H1 (cell line): ENCODE measurements at regions not wholly inside any gene's neighbourhood (a gene's known extent, or its start where the extent isn't known, plus 50 kb on each side); places are given as distances from the start of the nearest gene placed in this dataset.

ENCODE experiments used
- CTCF ChIA-PET: fragments of 300-600 bp; sonication (Branson Sonifier 250); formaldehyde crosslinking; loops from one replicate; lab custom pipeline; 2021; ENCODE audit not compliant: partially characterized antibody; lab: Charles Lee
- POLR2A ChIA-PET: fragments of 300-600 bp; sonication (Branson Sonifier 250); formaldehyde crosslinking; loops from one replicate; lab custom pipeline; 2021; ENCODE audit warnings: inconsistent platforms; ENCODE audit not compliant: partially characterized antibody; lab: Charles Lee
- DNase-seq, 2 experiments: peaks; one replicate each; pipeline versions ENCODE4 v3.0.0 to v3.0.0-alpha.2; 2010 to 2022; ENCODE audit warnings: low spot score in 2 of 2, low read depth in 1 of 2, mixed read lengths in 1 of 2
- FAIRE-seq: peaks from 2 replicates; lab custom pipeline; 2011; peaks lifted over from hg19 to GRCh38; lab: Jason Lieb, UNC
- H2AFZ ChIP-seq: 2 replicates; pipeline ENCODE4 v1.8.1; 2012; ENCODE audit warnings: low read length, inconsistent platforms
- H2AK5ac ChIP-seq: 2 replicates; pipeline ENCODE4 v1.6.1; 2013; ENCODE audit warnings: low read depth, low read length
- H2BK120ac ChIP-seq: replicated peaks from 2 replicates; pipeline ENCODE3; 2013; ENCODE audit warnings: low read depth, low read length, inconsistent platforms
- H2BK12ac ChIP-seq: 2 replicates; pipeline ENCODE4 v1.6.1; 2013; ENCODE audit warnings: low read depth, low read length
- H2BK15ac ChIP-seq: 2 replicates; pipeline ENCODE4 v1.6.1; 2013; ENCODE audit warnings: low read length
- H2BK20ac ChIP-seq: 2 replicates; pipeline ENCODE4 v1.6.1; 2013; ENCODE audit warnings: low read length
- H2BK5ac ChIP-seq: 2 replicates; pipeline ENCODE4 v1.6.1; 2013; ENCODE audit warnings: low read depth, low read length
- H3K14ac ChIP-seq: 2 replicates; pipeline ENCODE4 v1.6.1; 2013; ENCODE audit warnings: inconsistent platforms; ENCODE audit not compliant: insufficient read length
- H3K18ac ChIP-seq: 2 replicates; pipeline ENCODE4 v1.6.1; 2013; ENCODE audit warnings: low read length; ENCODE audit errors: extremely low read depth
- H3K23ac ChIP-seq: 2 replicates; pipeline ENCODE4 v1.6.1; 2013; ENCODE audit warnings: inconsistent platforms; ENCODE audit not compliant: insufficient read length
- H3K23me2 ChIP-seq: 2 replicates; pipeline ENCODE4 v1.6.1; 2013; ENCODE audit warnings: low read depth, low read length
- H3K27ac ChIP-seq: 2 replicates; pipeline ENCODE4 v1.6.1; 2011; ENCODE audit warnings: low read depth, low read length, inconsistent platforms
- H3K27me3 ChIP-seq, 4 experiments: replicated peaks in 1 of 4; 1 replicate in 1 of 4; 2 replicates in 3 of 4; pipeline versions ENCODE4 v1.6.1 to v1.8.1; 2011 to 2013; ENCODE audit warnings: low read length in 3 of 4, mild to moderate bottlenecking in 3 of 4, inconsistent platforms in 2 of 4, mixed read lengths in 2 of 4, moderate library complexity in 1 of 4; ENCODE audit not compliant: control insufficient read depth in 3 of 4, insufficient read depth in 3 of 4; ENCODE audit errors: extremely low read depth in 1 of 4
- H3K36me3 ChIP-seq, 4 experiments: 2 replicates each; pipeline versions ENCODE4 v1.6.1 to v1.8.1; 2011 to 2013; ENCODE audit warnings: mild to moderate bottlenecking in 4 of 4, low read length in 3 of 4, moderate library complexity in 2 of 4, control low read depth in 1 of 4, inconsistent platforms in 1 of 4; ENCODE audit not compliant: insufficient read depth in 4 of 4, control insufficient read depth in 2 of 4
- H3K4ac ChIP-seq: replicated peaks from 2 replicates; pipeline ENCODE3; 2013; ENCODE audit warnings: low read length, low read depth, mixed read lengths, inconsistent platforms; ENCODE audit not compliant: insufficient read length
- H3K4me1 ChIP-seq, 4 experiments: replicated peaks in 1 of 4; 1 replicate in 1 of 4; 2 replicates in 3 of 4; pipeline versions ENCODE4 v1.6.1 to v1.8.1; 2011 to 2013; ENCODE audit warnings: low read length in 3 of 4, inconsistent platforms in 2 of 4, mixed read lengths in 1 of 4; ENCODE audit not compliant: insufficient read depth in 4 of 4, control insufficient read depth in 3 of 4
- H3K4me2 ChIP-seq, 2 experiments: 2 replicates each; pipeline versions ENCODE4 v1.6.1 to v1.8.1; 2011 to 2013; ENCODE audit warnings: low read depth in 2 of 2, low read length in 2 of 2, control low read depth in 1 of 2, inconsistent platforms in 1 of 2, mild to moderate bottlenecking in 1 of 2; ENCODE audit not compliant: insufficient read depth in 1 of 2
- H3K4me3 ChIP-seq, 4 experiments: fragments of 200-600, 300-600 bp in 1 of 4; sonication (generic), shearing (Covaris generic), sonication (Bioruptor Twin) in 1 of 4; 2 replicates each; pipeline versions ENCODE4 v1.5.1 to v1.8.1; 2011 to 2016; ENCODE audit warnings: low read length in 4 of 4, low read depth in 3 of 4, control low read depth in 2 of 4, inconsistent platforms in 2 of 4, mild to moderate bottlenecking in 2 of 4, mixed read lengths in 1 of 4, moderate library complexity in 1 of 4; ENCODE audit not compliant: insufficient read depth in 2 of 4; ENCODE audit errors: extremely low read depth in 1 of 4
- H3K56ac ChIP-seq: replicated peaks from 2 replicates; pipeline ENCODE3; 2013; ENCODE audit warnings: low read depth, mild to moderate bottlenecking, mixed read lengths, low read length, inconsistent platforms; ENCODE audit not compliant: insufficient read length
- H3K79me1 ChIP-seq: 2 replicates; pipeline ENCODE4 v1.6.1; 2013; ENCODE audit warnings: low read depth, low read length, control low read depth
- H3K79me2 ChIP-seq, 2 experiments: 2 replicates each; pipeline versions ENCODE4 v1.6.1 to v1.8.1; 2012 to 2013; ENCODE audit warnings: low read length in 2 of 2, mild to moderate bottlenecking in 2 of 2, inconsistent platforms in 1 of 2; ENCODE audit not compliant: insufficient read depth in 2 of 2, control insufficient read depth in 1 of 2
- H3K9ac ChIP-seq, 4 experiments: replicated peaks in 1 of 4; 1 replicate in 1 of 4; 2 replicates in 3 of 4; pipeline versions ENCODE4 v1.6.1 to v1.8.1; 2011 to 2013; ENCODE audit warnings: low read depth in 3 of 4, low read length in 3 of 4, control low read depth in 2 of 4, mild to moderate bottlenecking in 2 of 4, moderate library complexity in 2 of 4, inconsistent platforms in 1 of 4; ENCODE audit errors: extremely low read depth in 1 of 4
- H3K9me3 ChIP-seq, 2 experiments: 2 replicates each; pipeline versions ENCODE4 v1.6.1 to v1.8.1; 2012 to 2013; ENCODE audit warnings: mild to moderate bottlenecking in 2 of 2, moderate library complexity in 2 of 2, control low read depth in 1 of 2, inconsistent platforms in 1 of 2, low read depth in 1 of 2, low read length in 1 of 2, mixed read lengths in 1 of 2; ENCODE audit not compliant: insufficient read depth in 2 of 2
- H4K20me1 ChIP-seq, 2 experiments: replicated peaks in 1 of 2; 2 replicates each; pipeline versions ENCODE3 to v1.8.1; 2011 to 2013; ENCODE audit warnings: inconsistent platforms in 2 of 2, low read length in 2 of 2, mild to moderate bottlenecking in 1 of 2; ENCODE audit not compliant: insufficient read depth in 2 of 2, control insufficient read depth in 1 of 2
- H4K5ac ChIP-seq: 2 replicates; pipeline ENCODE4 v1.6.1; 2013; ENCODE audit warnings: low read length, low read depth, mixed read lengths, inconsistent platforms; ENCODE audit not compliant: insufficient read length
- H4K8ac ChIP-seq: 2 replicates; pipeline ENCODE4 v1.8.0; 2013; ENCODE audit warnings: mild to moderate bottlenecking, moderate library complexity, low read length, inconsistent platforms; ENCODE audit not compliant: insufficient read depth; ENCODE audit errors: extremely low read depth
- H4K91ac ChIP-seq: replicated peaks from 2 replicates; pipeline ENCODE3; 2013; ENCODE audit warnings: low read length, mixed read lengths, inconsistent platforms; ENCODE audit not compliant: insufficient read length
- CHD2 ChIP-seq: IDR thresholded peaks from 2 replicates; pipeline ENCODE4 v1.6.1; 2012; ENCODE audit warnings: low read length, improper control_type of control experiment
- GTF2F1 ChIP-seq: IDR thresholded peaks from 2 replicates; pipeline ENCODE4 v1.6.1; 2012; ENCODE audit warnings: low read depth, low read length, improper control_type of control experiment, borderline replicate concordance
- HDAC6 ChIP-seq: IDR thresholded peaks from one replicate; pipeline ENCODE4 v1.7.1; 2012; ENCODE audit warnings: low read depth, mild to moderate bottlenecking, inconsistent platforms, low read length, moderate library complexity
- KDM1A ChIP-seq: fragments of 200-600, 300-600 bp; sonication (generic); IDR thresholded peaks from 2 replicates; pipeline ENCODE4 v1.7.1; 2016; ENCODE audit warnings: mild to moderate bottlenecking, low read length, borderline replicate concordance
- NANOG ChIP-seq: IDR thresholded peaks from 2 replicates; pipeline ENCODE4 v1.6.1; 2011; ENCODE audit warnings: low read length, low read depth, mild to moderate bottlenecking, inconsistent platforms; ENCODE audit not compliant: insufficient read depth, poor library complexity, severe bottlenecking
- PHF8 ChIP-seq: fragments of 200-600 bp; sonication (generic); conservative IDR thresholded peaks from 2 replicates; pipeline ENCODE4 v1.7.1; 2012; ENCODE audit warnings: low read depth, mild to moderate bottlenecking, inconsistent platforms, low read length, moderate library complexity
- POLR2AphosphoS5 ChIP-seq: IDR thresholded peaks from 2 replicates; pipeline ENCODE4 v1.6.1; 2011; ENCODE audit warnings: low read depth, low read length
- RBBP5 ChIP-seq: IDR thresholded peaks from 2 replicates; pipeline ENCODE4 v1.7.1; 2012; ENCODE audit warnings: low read depth, mild to moderate bottlenecking, inconsistent platforms, low read length, moderate library complexity, borderline replicate concordance
- SIX5 ChIP-seq: IDR thresholded peaks from 2 replicates; pipeline ENCODE4 v1.6.1; 2011; ENCODE audit warnings: mild to moderate bottlenecking, low read depth, low read length
- TEAD4 ChIP-seq: IDR thresholded peaks from 2 replicates; pipeline ENCODE4 v1.6.1; 2012; ENCODE audit warnings: low read depth, low read length, inconsistent platforms, mixed read lengths
- WGBS, 2 experiments: shearing (Covaris generic) in 1 of 2; methylation state at CpG; one replicate each; pipeline versions ENCODE4 v1.1.6 to v1.1.7; 2013 to 2015; ENCODE audit warnings: low lambda C conversion rate in 2 of 2, mixed read lengths in 2 of 2, inconsistent platforms in 1 of 2, low coverage in 1 of 2, missing lambda C conversion rate in 1 of 2; ENCODE audit not compliant: insufficient replicate concordance in 2 of 2, insufficient coverage in 1 of 2, insufficient read length in 1 of 2; ENCODE audit errors: extremely low coverage in 1 of 2, missing lambda C conversion rate in 1 of 2; 5-methylcytosine and 5-hydroxymethylcytosine counted together
- TF ChIP-seq, protein P1 (sequence below): IDR thresholded peaks from 2 replicates; pipeline ENCODE4 v1.6.1; 2012; ENCODE audit warnings: inconsistent platforms
- TF ChIP-seq, protein P2 (sequence below): IDR thresholded peaks from 2 replicates; pipeline ENCODE4 v1.6.1; 2012; ENCODE audit warnings: inconsistent platforms
- TF ChIP-seq, protein P3 (sequence below): IDR thresholded peaks from 2 replicates; pipeline ENCODE4 v1.6.1; 2011; ENCODE audit warnings: low read length, improper control_type of control experiment

DNA sequence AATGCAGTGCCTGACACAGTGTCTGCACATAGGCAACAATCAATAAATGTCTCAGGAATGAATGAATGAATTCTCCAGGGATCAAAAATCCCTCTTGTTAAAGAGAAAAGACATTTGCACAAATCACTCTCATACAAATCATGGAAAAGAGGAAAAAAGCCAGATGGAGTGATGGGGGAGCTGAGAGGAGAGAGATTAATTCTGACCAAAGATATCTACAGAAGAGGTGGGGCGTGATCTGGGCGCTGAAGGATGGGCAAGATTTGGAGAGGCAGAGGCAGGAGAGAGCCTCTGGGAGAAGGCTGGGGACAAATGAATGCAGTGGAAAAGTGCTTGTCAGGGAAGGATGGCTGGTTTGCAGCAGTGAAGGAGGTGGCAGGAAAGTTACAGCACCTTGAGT is 142.9 kb upstream of the BACH2 start:
- no peak overlapping the region for H2AK5ac ChIP-seq
- no peak overlapping the region for H4K5ac ChIP-seq
- H3K23ac ChIP-seq: no peak overlapping the region
- H4K20me1 ChIP-seq: no peaks in the 10 kb centered on the region
- no peaks in the 10 kb centered on the region for H3K36me3 ChIP-seq
- H2BK5ac ChIP-seq: no peak overlapping the region
- DNase-seq (no peak), FAIRE-seq (no peak)
- no peaks in the 10 kb centered on the region for H3K79me1 ChIP-seq
- H2BK12ac ChIP-seq: no peak overlapping the region; the same call in 1 of the 2 replicates
- no peak overlapping the region for H3K27ac ChIP-seq
- no peak overlapping the region for H3K4me2 ChIP-seq
- H3K4me1 ChIP-seq: peaks cover 0 to 33% (median 17%) of the 10 kb centered on the region in 4 experiments; a peak in 4 of 7 replicates
- H2BK20ac ChIP-seq: no peak overlapping the region
- H2AFZ ChIP-seq: no peak overlapping the region
- POLR2A ChIA-PET: no interaction called here
- no peak overlapping the region for H3K14ac ChIP-seq
- H3K56ac ChIP-seq: no peak overlapping the region
- no peak overlapping the region for H3K4me3 ChIP-seq
- H3K27me3 ChIP-seq: no peaks in the 10 kb centered on the region; a peak in 1 of 7 replicates
- no peak overlapping the region for H4K8ac ChIP-seq
- H3K4ac ChIP-seq: no peak overlapping the region
- TF ChIP-seq KDM1A (no peak), HDAC6 (no peak), GTF2F1 (no peak), TEAD4 (no peak), NANOG (no peak), RBBP5 (no peak), CHD2 (no peak), SIX5 (no peak), POLR2AphosphoS5 (no peak), PHF8 (no peak)
- TF ChIP-seq, protein P1, sequence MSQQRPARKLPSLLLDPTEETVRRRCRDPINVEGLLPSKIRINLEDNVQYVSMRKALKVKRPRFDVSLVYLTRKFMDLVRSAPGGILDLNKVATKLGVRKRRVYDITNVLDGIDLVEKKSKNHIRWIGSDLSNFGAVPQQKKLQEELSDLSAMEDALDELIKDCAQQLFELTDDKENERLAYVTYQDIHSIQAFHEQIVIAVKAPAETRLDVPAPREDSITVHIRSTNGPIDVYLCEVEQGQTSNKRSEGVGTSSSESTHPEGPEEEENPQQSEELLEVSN: no peak
- TF ChIP-seq, protein P2, sequence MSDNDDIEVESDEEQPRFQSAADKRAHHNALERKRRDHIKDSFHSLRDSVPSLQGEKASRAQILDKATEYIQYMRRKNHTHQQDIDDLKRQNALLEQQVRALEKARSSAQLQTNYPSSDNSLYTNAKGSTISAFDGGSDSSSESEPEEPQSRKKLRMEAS: no peak
- TF ChIP-seq, protein P3, sequence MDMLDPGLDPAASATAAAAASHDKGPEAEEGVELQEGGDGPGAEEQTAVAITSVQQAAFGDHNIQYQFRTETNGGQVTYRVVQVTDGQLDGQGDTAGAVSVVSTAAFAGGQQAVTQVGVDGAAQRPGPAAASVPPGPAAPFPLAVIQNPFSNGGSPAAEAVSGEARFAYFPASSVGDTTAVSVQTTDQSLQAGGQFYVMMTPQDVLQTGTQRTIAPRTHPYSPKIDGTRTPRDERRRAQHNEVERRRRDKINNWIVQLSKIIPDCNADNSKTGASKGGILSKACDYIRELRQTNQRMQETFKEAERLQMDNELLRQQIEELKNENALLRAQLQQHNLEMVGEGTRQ: no peak
- TF ChIP-seq, all 59 proteins: peak for 0
- no peak overlapping the region for H2BK15ac ChIP-seq
- CTCF ChIA-PET: interaction anchor here (0.7 to 6.5 kb wide), 5 partner anchors 11 to 150 kb away, joined by 3 to 62 read pairs (median 4); no protein-coding TSS in a partner anchor
- H3K9me3 ChIP-seq: no peaks in the 10 kb centered on the region
- no peaks in the 10 kb centered on the region for H3K79me2 ChIP-seq
- H4K91ac ChIP-seq: no peak overlapping the region
- no peak overlapping the region for H3K9ac ChIP-seq
- no peaks in the 10 kb centered on the region; the same call in 1 of the 2 replicates for H3K23me2 ChIP-seq
- H3K18ac ChIP-seq: no peak overlapping the region
- no peak overlapping the region for H2BK120ac ChIP-seq
- 97% methylated on average over 2 of the region's 2 CpGs; no CpG with 5 or more reads in 1 of the 2 experiments for WGBS, 2 experiments
